ENCODE measurements at regions not wholly inside any gene's neighbourhood (a gene's known extent, or its start where the extent isn't known, plus 50 kb on each side); places are given as distances from the start of the nearest gene placed in this dataset.

DNA sequence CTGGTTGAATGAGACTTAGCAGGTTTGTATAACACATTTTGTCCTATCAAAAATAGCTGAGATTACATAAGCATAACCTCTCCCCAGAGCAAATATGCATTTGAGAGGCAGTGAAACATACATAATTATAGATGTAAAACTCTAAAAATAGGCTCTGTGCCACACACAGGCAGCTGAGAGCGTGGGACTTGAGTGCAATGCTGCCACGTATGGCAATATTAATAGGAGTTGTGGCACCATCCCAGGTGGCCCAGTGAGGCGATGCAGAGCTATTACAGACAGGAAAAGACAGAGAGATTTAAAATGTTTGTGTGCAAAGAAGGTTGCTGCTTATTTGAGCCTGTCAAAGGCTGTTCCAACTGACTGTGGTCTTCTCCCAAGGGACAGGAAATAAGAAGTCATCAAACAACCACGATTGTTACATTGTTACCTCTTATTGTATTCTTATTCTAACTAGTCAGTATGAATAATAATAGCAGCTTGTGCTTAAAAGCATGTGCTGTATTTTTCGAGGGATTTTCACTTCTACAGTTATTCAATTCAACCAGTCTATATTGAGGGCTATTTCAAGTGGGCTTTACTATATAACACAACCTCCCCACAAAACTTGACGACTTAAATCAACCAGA, 116.5 kb downstream of the SALL1 start:
- no peak for DNase-seq

DNA sequence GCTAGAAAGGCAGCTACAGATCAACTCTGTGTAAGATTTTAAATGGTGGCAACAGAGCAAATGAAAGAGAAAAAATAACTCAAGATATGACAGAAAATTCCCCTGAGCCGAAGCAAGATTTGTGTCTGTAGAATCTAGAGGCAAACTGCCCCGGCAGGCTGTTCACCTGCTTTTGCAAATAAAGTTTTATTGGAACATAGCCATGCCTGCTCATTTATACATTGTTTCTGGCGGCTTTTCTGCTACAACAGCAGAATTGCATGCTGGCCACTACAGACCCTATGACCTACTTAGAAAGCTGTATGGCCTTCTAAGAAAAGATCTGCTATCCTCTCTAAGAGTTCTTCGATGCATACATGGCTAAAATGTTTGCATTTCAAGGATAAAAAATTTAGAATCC, 119.5 kb downstream of the SALL1 start:
- DNase-seq, result no peak

DNA sequence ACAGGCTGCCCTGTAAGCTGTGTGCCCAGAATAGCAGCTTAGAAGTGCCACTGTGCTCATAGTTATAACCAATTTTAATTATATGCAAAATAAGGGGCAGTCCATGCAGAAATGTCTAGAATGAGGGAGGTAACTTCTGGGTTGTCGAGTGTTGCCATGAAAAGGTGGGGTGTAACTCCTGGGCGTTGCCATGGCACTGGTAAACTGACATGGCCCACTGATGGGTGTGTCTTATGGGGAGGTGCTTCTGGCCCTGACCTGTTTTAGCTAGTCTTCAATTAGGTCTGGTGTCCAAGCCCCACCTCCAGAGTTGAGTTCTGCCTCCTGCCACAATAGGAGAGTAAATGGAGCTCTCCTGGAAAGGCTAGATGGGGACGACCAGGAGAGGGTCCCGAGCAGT, 120.6 kb downstream of the SALL1 start:
- DNase-seq, result no peak

DNA sequence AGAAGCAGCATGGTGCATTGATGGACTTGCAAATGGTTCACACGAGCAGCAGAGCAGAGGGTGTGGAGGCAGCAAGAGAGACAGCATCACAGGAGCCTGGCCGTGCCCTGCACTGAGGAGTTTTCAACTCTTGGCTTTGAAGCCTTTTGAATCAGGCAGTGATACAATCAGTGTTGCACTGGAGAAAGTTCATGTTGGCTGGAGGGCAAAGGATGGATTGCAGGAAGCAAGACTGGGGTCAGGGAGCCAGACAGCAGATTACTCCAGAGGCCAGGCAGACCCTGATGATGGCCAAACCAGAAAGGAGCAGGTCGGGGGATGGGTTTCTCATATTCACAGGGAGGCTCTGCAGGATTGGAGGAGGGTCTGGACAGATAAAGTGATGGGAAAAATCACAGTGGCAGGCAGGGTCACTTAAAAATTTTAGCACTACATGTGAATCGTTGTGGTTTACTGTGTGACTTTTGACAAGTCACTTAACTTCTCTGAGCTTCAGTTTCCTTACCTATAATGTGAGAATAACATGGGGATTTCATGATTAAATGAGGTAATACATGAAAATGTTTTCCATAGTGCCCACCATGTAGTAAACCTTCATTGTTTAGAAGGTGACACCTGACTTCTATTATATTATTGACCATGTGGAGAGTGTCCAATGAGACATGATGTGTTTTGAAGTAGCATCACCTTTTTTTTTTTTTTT, 125.3 kb downstream of the SALL1 start:
- DNase-seq, result no peak

DNA sequence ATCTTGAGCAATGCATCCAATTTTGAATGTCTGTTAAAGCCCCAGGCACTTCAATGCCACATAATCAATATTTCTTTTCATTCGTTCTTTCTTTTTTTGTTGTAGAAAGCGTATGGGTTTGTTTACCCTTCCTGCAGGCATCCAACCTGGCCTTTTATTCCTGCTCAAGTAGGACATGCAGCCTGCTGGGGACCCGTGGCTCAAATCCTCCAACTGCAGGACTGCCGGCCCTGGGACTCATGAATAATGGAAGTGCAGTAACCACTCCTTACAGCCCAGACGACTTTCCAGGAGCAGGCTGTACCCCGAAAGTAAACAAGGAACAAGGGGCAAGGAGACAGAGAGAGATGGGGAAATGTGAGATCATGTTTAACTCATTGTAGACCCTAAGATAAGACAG, 126.4 kb downstream of the SALL1 start:
- no peak for DNase-seq

DNA sequence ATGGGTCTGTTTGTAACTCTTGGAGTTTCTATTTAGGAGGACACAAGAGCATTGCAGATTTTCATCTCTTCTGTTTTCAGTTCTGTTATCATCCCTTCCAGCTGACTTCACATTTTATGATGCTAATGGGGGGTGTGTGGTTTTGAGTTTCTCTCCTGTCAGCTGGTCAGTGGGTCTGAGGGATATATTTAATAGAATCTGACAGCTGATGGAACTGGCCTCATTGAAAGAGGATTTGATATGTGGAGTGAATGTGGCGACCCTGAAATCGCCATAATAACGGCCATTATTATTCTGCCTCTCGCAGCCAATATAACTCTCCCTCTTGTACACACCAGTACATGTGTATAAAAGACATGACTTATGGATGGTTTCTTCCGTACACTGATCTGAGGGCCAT, 128.1 kb downstream of the SALL1 start:
- no peak for DNase-seq

DNA sequence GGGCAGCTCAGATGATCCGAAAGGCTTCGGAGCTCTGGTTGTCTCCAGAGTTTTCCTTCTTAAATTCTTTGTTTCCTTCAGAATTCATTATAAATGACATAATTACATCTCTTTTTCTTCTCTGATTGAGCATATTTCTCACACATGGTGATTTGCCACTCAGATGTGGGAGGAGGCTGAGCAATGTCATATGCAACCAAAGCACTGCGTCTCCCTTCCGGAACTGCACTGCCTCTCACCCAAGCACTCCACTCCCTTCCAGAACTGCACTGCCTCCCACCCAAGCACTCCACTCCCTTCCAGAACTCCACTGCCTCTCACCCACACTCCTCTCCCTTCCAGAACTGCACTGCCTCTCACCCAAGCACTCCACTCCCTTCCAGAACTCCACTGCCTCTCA, 131.5 kb downstream of the SALL1 start:
- no peak for DNase-seq

DNA sequence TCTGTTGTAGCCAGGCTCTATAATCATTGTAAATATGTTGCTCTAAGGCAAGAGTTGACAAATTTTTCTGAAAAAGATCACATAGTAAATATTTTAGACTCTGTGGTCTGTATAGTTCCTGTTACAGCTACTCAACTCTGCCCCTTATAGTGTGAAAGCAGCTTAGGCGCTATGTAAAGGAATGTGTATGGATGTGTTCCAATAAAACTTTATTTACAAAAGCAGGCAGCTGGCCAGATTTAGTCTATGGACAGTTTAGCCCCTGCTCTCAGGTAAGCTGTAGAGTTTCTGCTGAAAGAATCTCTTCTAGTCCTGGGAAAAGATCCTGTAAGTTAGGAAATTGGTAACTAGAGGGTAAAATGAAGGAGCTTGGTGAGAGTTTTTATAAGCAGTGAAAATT, 133.1 kb downstream of the SALL1 start:
- DNase-seq, result no peak

DNA sequence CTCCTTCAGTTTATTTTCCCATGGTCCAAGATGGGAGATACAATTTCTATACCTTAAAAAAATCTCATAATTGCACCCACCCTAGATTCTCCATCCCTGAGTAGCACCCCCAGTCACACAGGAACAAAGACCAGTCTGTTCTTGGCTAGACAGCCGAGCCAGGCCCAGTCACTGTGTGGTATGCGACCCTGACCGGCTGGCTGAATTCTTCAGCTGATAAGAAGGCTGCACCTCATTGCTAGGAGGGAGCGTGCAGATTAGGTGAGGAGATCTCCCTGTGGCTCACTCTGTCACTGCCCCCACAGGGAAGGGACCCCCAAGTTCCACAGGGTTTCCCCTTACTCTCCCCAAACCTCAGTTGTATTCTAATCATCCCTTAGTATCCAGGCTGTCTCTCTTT, 138.7 kb downstream of the SALL1 start:
- no peak for DNase-seq

DNA sequence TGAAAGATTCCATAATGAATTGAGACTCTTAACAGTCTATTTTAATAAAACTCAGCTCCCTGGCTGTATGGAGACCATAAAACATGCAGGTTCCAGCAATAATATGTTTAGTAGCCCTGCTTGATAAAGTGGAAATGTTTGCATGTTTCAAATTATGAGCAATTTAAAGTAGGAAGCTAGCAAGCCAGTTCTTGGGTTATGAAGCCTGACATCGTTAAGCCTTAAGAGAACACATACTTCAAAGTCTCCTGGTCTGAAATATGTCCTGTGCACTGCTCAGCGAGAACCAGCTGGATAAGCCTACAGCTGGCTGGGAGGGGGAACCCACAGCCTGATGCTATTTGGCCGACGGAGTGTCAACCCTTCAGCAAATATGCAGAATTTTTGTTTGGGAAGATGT, 140.3 kb downstream of the SALL1 start:
- no peak for DNase-seq

DNA sequence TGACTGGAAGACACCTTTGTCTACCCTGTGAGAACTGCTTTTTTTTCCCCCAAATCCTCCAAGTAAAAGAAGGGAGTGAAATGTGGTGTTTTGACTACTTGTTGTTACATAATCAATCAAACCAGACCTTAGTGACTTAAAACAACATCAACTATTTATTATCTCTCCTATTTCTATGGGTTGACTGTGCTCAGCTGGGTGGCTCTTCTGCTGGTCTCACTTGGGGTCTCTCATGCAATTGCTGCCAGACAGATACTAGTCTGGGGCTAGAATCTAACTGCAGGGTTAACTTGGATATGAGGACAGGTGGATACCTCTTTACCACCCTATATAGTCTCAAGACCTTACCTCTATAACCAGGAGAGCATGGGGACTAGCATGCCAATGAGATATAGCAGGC, 141.3 kb downstream of the SALL1 start:
- no peak for DNase-seq

DNA sequence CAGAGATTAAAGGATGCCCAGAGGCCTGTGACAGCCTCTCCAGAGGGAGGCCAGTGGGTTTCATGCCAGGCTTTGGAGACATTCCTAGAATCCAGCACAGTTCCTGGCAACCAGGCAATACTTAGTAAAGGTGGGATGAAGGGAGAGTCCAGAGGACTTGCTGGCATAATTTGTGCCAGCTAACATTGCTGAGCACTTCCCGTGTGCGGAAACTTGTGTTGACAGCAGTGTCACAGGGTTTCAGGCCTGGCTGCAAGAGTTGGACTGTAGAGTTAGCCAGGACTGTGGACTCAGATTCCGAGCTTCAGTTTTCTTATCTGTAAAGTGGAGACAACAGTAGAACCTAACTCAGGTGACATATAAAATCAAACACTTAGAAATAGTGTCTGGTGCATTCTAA, 141.7 kb downstream of the SALL1 start:
- DNase-seq, result no peak

DNA sequence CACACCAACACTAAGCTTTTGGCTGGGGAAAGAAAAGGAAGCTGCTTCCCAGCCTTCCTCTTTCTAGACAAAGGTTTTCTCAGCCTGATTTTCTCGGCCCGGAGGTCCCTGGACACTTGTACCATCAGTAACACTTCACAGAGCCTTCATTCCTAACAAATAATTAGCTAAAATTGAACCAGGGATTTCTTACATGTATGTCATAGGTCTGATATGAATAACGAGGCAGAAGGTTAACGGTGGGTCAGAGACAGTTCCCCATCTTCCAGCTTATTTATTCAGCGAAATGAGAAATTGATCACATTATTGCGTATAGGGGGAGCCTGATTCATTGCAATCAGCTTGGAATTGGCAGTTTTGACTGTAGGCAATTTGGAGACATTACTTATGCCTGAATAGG, 142.5 kb downstream of the SALL1 start:
- no peak for DNase-seq

DNA sequence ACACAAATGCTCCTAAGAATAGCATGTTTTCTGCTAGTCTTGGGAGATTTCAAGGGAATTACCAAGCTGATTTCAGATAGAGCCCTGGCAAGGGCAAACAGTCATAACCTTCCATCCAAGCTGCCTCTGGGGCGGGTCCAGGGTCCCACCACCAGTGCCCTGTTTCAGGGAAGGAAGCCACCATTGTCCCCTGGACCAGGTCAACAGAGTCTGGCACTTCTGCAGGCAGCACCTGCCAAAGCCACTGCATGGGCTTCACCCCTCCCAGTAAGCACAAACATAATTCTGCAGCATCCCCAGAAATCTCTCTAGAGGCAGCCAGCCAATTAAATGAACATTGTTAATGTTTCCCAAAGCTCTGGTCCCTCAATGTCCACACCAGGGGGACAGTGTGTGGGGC, 143.0 kb downstream of the SALL1 start:
- no peak for DNase-seq

DNA sequence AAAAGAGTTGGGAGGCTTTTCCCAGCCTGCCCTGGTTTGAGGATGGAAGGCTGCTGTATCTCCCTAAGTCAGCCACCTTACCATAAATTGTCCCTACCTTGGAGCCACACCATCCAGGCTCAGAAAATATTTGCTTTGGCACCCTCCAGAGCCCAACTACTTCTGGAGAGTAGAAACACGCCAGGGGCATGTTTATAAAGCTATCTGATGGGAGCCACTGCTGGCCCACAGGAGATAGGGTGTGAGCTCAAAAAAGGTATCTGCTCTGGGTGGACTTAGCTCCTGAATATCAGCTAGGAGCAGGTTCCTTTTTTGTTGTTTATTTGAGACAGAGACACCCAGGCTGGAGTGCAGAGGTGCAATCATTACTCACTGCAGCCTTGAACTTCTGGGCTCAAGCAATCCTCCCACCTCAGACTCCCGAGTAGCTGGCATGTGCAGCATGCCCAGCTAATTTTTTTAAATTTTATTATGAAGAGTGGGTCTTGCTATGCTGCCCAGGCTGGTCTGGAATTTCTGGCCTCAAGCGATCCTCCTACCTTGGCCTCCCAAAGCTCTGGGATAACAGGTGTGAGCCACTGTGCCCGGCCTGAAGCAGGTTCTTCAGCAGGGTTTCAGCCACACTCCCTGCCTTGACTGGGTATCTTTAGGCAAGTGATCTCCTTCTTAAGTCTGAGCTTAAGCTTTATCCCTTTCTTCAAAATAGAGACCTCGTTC, 147.1 kb downstream of the SALL1 start:
- DNase-seq, result no peak

DNA sequence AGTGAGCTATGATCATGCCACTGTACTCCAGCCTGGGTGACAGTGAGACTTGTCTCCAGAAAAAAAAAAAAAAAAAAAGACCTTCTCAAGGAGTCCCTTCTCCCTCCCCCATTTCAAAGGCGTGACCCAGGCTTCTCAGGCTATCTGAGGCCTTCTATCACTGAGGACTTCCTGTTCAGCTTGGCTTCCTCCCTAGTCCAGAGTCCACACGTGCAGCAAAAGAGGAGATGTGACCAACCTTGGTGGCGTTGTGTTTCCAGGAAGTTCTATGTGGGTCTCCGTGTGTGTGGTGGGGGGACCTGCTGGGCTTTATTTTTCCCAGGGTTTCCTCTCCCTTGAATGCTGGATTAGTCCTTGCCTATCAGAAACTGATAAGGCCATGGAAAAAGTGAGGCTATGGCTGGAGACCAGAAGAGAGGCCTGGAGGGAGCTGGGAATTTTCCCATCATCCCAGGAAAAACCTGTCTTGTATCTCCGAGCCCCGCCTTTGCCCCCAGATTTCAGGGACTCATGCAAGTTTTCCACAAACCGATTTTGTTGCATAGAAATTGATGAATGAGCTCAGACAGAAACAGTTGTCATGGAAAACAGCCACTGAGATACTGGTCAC, 148.1 kb downstream of the SALL1 start:
- DNase-seq, result no peak

DNA sequence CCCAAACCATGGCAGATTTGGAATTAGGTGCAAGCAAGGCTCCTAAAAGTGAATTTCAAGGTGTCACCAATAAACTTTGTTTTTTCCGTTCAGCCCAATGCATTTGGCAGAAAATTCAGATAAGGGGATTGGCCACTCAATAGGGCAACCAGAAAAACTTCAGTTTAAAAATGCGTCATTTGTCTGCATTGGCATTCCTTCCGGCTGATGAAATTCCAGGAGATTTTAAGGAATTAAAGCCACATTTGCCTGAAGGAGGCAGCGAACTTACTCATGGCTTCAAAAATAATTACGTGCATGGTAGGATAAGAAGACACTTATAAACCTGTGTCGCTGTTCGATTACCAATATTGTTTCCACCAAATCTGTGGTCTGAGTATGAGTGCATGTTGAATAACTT, 151.9 kb downstream of the SALL1 start:
- no peak for DNase-seq

DNA sequence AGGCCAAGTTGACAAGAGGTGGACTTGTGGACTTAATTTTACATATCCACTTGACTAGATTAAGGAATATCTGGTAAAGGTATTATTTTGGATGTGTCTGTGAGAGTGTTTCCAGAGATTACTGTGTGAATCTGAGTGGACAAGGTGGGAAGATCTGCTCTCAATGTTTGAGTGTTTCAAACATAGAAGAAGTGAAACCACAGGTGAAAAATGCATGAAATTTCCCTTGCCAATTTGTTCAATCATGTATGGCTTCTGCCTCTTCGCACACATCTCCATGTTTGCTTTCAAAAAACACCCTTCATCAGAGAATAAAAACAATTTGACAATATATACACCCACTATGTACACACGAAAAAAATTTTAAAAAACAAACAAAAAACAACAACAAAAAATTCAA, 152.7 kb downstream of the SALL1 start:
- DNase-seq, result no peak

DNA sequence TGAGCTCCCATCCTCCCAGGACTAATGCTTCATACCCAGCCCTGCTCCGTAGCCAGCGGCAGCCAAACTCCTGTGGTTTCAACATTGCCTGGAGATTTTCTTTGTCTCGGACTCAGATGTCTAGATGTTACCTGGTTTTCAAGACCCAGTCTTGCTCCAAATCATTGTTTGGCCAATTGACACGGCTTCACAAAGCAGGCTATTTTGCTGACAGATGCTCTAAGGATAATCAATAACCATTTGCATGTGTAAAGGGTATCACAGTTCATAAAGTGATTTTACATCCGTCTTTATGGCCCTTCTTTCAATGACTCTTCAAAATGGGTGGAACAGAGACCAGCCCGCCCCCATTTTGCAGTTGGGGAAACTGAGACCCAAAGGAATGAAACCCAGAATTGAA, 153.4 kb downstream of the SALL1 start:
- DNase-seq, result no peak

DNA sequence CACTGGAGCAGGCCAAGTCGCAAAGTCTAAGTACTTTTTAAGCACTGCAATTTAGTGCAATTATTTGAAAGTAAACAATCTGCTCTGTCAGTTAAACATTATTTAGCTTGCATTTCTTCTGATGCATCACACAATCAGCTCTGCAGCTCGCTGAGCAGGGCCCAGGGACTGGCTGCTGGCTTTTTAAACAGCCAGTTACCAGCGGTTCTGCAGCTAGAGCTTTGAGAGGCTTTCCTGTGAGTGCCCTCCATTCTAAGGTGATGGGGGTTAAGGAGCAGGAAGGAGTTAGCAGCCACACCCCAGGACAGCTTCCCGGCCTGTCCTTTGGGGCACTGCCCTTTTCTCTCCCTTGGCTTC, 154.3 kb downstream of the SALL1 start:
- DNase-seq, result no peak

DNA sequence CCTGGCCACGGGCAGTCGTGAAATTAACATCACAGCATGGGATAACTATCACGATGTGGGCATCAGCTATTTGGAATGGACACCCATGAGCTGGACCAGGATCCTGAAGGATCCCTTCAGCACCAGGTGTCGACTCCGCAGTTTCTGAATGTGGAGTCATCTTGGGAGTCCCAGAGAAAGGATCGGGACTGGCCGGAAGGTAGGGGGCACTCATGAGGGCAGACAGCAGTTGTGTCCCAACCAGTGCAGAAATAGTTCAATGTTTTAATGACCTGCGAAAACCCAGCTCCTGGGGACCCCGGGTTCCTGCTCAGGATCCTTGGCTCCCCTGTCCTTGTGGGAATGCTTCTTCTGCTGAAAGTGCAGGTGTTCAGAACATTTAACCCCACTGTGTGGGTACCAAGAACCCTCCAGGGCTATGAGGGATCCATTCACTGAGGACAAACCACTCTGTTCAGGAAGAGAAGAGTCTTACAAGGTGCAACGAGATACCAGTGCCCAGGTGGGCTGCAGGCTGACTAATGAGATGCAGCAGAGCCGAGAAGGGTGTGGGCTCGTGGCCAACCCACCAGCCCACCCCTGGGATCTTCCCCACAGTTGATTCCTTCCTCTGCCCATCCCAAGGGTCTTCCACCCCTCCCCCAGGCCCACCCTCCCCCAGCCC, 154.8 kb downstream of the SALL1 start:
- DNase-seq, result no peak

DNA sequence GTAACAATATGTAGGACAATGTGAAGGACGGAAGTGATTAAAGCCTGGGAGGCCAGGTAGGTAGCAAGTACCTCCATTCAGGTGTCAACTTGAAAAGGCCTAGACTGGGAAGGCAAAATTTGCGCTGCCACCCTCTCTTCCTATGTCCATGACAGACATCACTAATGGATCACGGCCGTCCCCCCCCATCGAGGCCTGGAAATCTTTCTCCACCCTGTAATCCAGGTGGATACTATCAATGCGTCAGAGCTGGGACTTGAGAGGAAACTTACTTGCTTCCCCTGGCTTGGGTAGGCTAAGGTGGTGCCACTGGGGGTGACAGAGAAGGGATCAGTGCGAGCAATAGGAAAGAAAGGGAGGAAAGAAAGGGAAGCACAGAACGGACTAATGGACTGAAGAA, 156.1 kb downstream of the SALL1 start:
- no peak for DNase-seq

DNA sequence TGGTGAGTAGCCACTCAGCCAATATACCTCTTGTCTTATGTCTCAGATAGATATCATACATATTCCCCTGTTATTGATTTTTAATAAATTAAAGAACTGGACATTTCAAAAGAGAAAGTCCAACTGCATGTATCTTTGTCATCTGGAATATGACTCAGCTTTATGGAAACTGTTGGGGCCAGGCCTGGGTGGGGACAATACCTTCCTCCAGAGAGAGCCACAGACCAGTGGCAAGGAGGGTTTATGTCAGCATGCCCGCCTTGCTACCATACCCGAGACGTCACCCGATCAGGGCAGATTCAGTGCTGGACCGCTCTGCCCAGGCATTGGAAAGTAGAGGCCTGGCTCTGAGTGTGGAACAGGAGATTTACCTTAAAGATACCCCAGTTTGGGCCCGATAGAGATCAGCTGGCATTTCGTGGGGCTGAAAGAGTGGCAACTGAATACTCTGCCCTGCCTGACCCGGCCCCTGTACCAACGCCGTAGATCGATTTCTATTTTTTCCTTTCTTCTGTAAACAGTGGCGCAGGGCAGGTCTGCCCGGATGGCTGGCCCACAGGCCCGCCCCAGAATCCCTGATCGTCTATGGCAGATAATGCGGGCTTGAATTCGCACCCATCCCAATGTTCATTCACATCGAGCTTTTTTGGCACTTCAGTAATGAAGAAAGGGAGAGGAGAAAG, 158.6 kb downstream of the SALL1 start:
- DNase-seq, result no peak
